Nephron progenitor cell (in vitro differentiated cells): ENCODE measurements at regions not wholly inside any gene's neighbourhood (a gene's known extent, or its start where the extent isn't known, plus 50 kb on each side); places are given as distances from the start of the nearest gene placed in this dataset.

ENCODE experiments used
- DNase-seq: peaks from one replicate; pipeline ENCODE4 v3.0.0; 2021
- H3K27ac Mint-ChIP-seq: 2 replicates; pipeline ENCODE4 v1.8.0; 2021; ENCODE audit warnings: mild to moderate bottlenecking, moderate library complexity, mixed read lengths
- H3K27me3 Mint-ChIP-seq: 2 replicates; pipeline ENCODE4 v1.8.0; 2021; ENCODE audit warnings: mild to moderate bottlenecking, low read depth, mixed read lengths; ENCODE audit not compliant: poor library complexity
- H3K36me3 Mint-ChIP-seq: 2 replicates; pipeline ENCODE4 v1.8.0; 2021; ENCODE audit warnings: low read depth, mixed read lengths
- H3K4me1 Mint-ChIP-seq: 2 replicates; pipeline ENCODE4 v1.8.0; 2021; ENCODE audit warnings: mixed read lengths
- H3K4me3 Mint-ChIP-seq: 2 replicates; pipeline ENCODE4 v1.8.0; 2021; ENCODE audit warnings: mild to moderate bottlenecking, moderate library complexity, mixed read lengths
- H3K9me3 Mint-ChIP-seq: 2 replicates; pipeline ENCODE4 v1.8.0; 2021; ENCODE audit warnings: mild to moderate bottlenecking, moderate library complexity, mixed read lengths
- CTCF ChIP-seq: fragments of 200-600 bp; sonication (generic); IDR thresholded peaks from 2 replicates; pipeline ENCODE4 v1.5.0; 2021; ENCODE audit warnings: antibody characterized with exemption

GRCh38 chr17:71713846-71714245 lies 407.0 kb upstream of the SOX9 start:
- Mint-ChIP-seq H3K27me3 (no peaks in the 10 kb centered on the region), H3K27ac (no peak overlapping the region), H3K36me3 (no peaks in the 10 kb centered on the region), H3K4me3 (no peak overlapping the region), H3K9me3 (peaks cover 5% of the 10 kb centered on the region), H3K4me1 (peaks cover 14% of the 10 kb centered on the region)
- no peak for DNase-seq
- TF ChIP-seq CTCF = no peak

GRCh38 chr17:71724339-71724738 lies 396.5 kb upstream of the SOX9 start:
- peaks cover 3% of the 10 kb centered on the region for H3K9me3 Mint-ChIP-seq
- no peak overlapping the region for H3K4me3 Mint-ChIP-seq
- H3K27me3 Mint-ChIP-seq = peaks cover 4% of the 10 kb centered on the region
- TF ChIP-seq CTCF = no peak
- no peaks in the 10 kb centered on the region for H3K36me3 Mint-ChIP-seq
- no peaks in the 10 kb centered on the region for H3K4me1 Mint-ChIP-seq
- H3K27ac Mint-ChIP-seq = no peak overlapping the region
- no peak for DNase-seq

DNA sequence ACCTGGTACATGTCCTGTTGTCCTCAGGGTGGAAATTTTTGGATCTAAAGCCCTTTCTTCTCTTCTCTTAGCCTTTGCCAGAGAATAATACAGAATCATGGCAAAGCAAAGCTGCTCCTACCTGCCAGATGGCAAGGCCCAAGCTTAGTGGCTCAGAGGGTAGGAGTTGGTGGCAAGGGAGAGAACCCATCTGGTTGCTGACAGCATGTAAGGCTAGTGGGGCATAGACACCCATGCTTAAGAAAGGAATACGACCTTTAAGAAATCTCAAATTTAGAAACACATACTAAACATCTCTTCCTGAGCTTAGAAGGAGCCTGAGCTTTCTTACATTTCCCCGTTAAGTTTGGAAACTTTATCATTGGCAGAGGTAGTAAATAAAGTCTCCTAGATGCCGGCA lies 395.0 kb upstream of the SOX9 start:
- H3K4me1 Mint-ChIP-seq = no peaks in the 10 kb centered on the region
- no peaks in the 10 kb centered on the region for H3K36me3 Mint-ChIP-seq
- TF ChIP-seq CTCF = no peak
- peaks cover 3% of the 10 kb centered on the region for H3K9me3 Mint-ChIP-seq
- no peak overlapping the region for H3K4me3 Mint-ChIP-seq
- no peak for DNase-seq
- peaks cover 4% of the 10 kb centered on the region for H3K27me3 Mint-ChIP-seq
- no peak overlapping the region for H3K27ac Mint-ChIP-seq

DNA sequence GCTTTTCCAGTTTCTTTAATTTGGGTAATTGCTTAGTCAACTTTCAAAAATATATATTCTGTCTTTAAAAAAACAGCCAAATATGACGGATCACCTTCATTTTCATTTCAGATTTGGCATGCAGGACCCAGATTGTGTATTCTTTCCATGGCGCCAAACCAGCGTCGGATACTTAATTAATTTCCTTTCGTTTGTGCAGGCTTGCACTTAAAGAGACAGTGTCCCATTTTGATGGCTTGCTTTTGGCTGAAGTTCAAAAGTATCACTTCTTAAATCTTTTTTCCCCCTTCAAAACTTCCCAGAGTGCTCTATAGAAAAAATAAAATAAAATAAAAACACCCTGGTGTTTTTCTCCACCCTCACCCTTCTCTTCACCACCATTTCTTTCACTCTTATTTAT lies 394.5 kb upstream of the SOX9 start:
- Mint-ChIP-seq H3K4me3 (no peak overlapping the region), H3K27ac (no peak overlapping the region), H3K4me1 (no peaks in the 10 kb centered on the region), H3K36me3 (no peaks in the 10 kb centered on the region), H3K27me3 (peaks cover 4% of the 10 kb centered on the region), H3K9me3 (peaks cover 3% of the 10 kb centered on the region)
- no peak for TF ChIP-seq CTCF
- no peak for DNase-seq

- DNase-seq = no peak
- no peak for TF ChIP-seq CTCF
- no peak overlapping the region for H3K27ac Mint-ChIP-seq
- no peaks in the 10 kb centered on the region for H3K4me1 Mint-ChIP-seq
- H3K36me3 Mint-ChIP-seq = no peaks in the 10 kb centered on the region
- no peak overlapping the region for H3K4me3 Mint-ChIP-seq
- H3K9me3 Mint-ChIP-seq = peaks cover 3% of the 10 kb centered on the region
- H3K27me3 Mint-ChIP-seq = peaks cover 4% of the 10 kb centered on the region
Measured at GRCh38 chr17:71727292-71727691, 393.5 kb upstream of the SOX9 start.

DNA sequence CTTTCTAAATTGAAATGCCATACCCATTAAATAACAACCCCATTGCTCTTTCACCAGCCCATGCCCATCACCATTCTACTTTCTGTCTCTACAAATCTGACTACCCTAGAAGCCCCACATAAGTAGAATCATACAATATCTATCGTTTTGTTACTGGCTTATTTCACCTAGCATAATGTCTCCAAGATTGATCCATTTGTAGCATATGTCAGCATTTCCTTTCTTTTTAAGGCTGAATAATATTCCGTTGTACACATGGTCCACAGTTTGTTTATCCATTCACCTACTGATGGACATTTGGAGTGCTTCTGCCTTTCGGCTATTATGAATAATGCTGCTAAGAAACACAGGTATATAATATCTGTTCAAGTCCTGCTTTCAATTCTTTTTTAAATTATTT lies 393.1 kb upstream of the SOX9 start:
- no peaks in the 10 kb centered on the region for H3K36me3 Mint-ChIP-seq
- peaks cover 4% of the 10 kb centered on the region for H3K27me3 Mint-ChIP-seq
- peaks cover 3% of the 10 kb centered on the region for H3K9me3 Mint-ChIP-seq
- TF ChIP-seq CTCF = no peak
- no peaks in the 10 kb centered on the region for H3K4me1 Mint-ChIP-seq
- H3K4me3 Mint-ChIP-seq = no peak overlapping the region
- no peak overlapping the region for H3K27ac Mint-ChIP-seq
- no peak for DNase-seq
